ENCODE measurements at regions not wholly inside any gene's neighbourhood (a gene's known extent, or its start where the extent isn't known, plus 50 kb on each side); places are given as distances from the start of the nearest gene placed in this dataset.

DNA sequence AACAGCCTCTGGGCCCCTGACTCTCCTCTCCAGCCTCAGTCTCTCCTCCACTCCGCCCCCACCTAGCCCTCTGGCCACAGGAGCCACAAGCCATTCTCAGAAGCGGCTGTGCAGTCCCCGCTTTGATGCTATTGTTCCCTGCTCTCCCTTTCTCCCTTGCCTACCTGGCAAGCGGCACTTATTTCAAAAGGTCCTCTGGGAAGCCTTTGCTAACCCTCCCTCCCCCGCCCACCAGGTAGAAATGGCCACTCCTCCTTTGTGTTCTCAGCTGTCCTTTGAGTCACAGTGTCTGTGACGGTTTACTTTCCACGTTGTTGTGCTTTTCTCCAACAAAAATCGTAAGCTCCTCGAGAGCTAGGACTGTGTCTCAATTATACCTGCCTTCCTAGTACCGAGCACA lies 338.4 kb upstream of the PROX1 start:
- TF ChIP-seq EP300 (IDR thresholded peaks at IDR 0.05) (no peak), POLR2A (IDR thresholded peaks at IDR 0.05) (no peak), POLR2AphosphoS5 (IDR thresholded peaks at IDR 0.05) (no peak)
- TF ChIP-seq, protein P1, sequence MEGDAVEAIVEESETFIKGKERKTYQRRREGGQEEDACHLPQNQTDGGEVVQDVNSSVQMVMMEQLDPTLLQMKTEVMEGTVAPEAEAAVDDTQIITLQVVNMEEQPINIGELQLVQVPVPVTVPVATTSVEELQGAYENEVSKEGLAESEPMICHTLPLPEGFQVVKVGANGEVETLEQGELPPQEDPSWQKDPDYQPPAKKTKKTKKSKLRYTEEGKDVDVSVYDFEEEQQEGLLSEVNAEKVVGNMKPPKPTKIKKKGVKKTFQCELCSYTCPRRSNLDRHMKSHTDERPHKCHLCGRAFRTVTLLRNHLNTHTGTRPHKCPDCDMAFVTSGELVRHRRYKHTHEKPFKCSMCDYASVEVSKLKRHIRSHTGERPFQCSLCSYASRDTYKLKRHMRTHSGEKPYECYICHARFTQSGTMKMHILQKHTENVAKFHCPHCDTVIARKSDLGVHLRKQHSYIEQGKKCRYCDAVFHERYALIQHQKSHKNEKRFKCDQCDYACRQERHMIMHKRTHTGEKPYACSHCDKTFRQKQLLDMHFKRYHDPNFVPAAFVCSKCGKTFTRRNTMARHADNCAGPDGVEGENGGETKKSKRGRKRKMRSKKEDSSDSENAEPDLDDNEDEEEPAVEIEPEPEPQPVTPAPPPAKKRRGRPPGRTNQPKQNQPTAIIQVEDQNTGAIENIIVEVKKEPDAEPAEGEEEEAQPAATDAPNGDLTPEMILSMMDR (IDR thresholded peaks at IDR 0.05): no peak
